ENCODE measurements at regions not wholly inside any gene's neighbourhood (a gene's known extent, or its start where the extent isn't known, plus 50 kb on each side); places are given as distances from the start of the nearest gene placed in this dataset.

DNA sequence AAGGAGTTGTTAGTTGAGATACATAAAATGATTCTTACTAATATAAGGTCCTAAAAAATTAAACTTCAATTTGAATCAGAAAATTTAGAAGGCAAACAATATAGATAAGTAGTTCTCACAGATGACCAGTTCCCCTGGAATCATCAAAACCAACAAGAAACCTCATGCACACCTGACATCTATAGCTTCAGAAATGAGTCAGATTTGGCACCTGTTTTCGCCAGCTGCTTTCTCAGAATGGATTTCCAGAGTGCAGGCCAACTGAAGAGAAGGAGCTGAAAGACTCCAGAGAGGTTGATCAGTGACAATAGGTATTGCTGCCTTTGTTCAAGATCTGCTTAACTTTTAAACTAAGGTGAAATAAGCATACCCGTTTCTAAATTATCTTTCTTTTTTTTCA lies 192.4 kb downstream of the RDH14 start:
- TF ChIP-seq POLR2A (IDR thresholded peaks at IDR 0.05): no peak
- no peak for TF ChIP-seq CTCF (IDR thresholded peaks at IDR 0.05)
